HG02938 (cell line): ENCODE measurements at regions not wholly inside any gene's neighbourhood (a gene's known extent, or its start where the extent isn't known, plus 50 kb on each side); places are given as distances from the start of the nearest gene placed in this dataset.

Experiments used
- ATAC-seq: cut with Tn5 transposase; IDR thresholded peaks from one replicate; pipeline ENCODE4 v1.9.1; 2021; ENCODE audit warnings: mild to moderate bottlenecking, moderate library complexity; ENCODE audit not compliant: unreplicated experiment

GRCh38 chr1:101316799-101317198, 80.0 kb downstream of the S1PR1 start:
- ATAC-seq = no peak

- ATAC-seq = no peak
These were observed 80.8 kb downstream of the S1PR1 start for GRCh38 chr1:101317590-101317989.

- ATAC-seq = no peak
These were observed 86.7 kb downstream of the S1PR1 start for GRCh38 chr1:101323535-101323934.

- no peak for ATAC-seq
These were observed 88.3 kb downstream of the S1PR1 start for GRCh38 chr1:101325144-101325543.

GRCh38 chr1:101330427-101331130, 93.8 kb downstream of the S1PR1 start:
- no peak for ATAC-seq

GRCh38 chr1:101331794-101332193, 95.0 kb downstream of the S1PR1 start:
- ATAC-seq = no peak

- no peak for ATAC-seq
These were observed 95.8 kb downstream of the S1PR1 start for GRCh38 chr1:101332633-101333032.

- no peak for ATAC-seq
These were observed 96.4 kb downstream of the S1PR1 start for GRCh38 chr1:101333186-101333585.

- no peak for ATAC-seq
These were observed 101.1 kb downstream of the S1PR1 start for GRCh38 chr1:101337968-101338367.

GRCh38 chr1:101338714-101339430, 102.1 kb downstream of the S1PR1 start:
- no peak for ATAC-seq

- no peak for ATAC-seq
These were observed 107.9 kb downstream of the S1PR1 start for GRCh38 chr1:101344745-101345144.

GRCh38 chr1:101346419-101346818, 109.6 kb downstream of the S1PR1 start:
- ATAC-seq = no peak

- no peak for ATAC-seq
These were observed 119.2 kb downstream of the S1PR1 start for GRCh38 chr1:101356013-101356412.

- peak; percentile 27 for ATAC-seq
These were observed 120.0 kb downstream of the S1PR1 start for GRCh38 chr1:101356604-101357443.

GRCh38 chr1:101357444-101357986, 120.7 kb downstream of the S1PR1 start:
- ATAC-seq = peak; percentile 97

GRCh38 chr1:101360506-101360905, 123.7 kb downstream of the S1PR1 start:
- ATAC-seq = no peak

GRCh38 chr1:101363891-101364318, 127.1 kb downstream of the S1PR1 start:
- ATAC-seq = no peak

GRCh38 chr1:101364370-101365120, 127.7 kb downstream of the S1PR1 start:
- no peak for ATAC-seq

- no peak for ATAC-seq
These were observed 128.4 kb downstream of the S1PR1 start for GRCh38 chr1:101365186-101365585.

- ATAC-seq = no peak
These were observed 129.1 kb downstream of the S1PR1 start for GRCh38 chr1:101365878-101366277.
